Tongue (tissue), 1 donor: ENCODE measurements at regions not wholly inside any gene's neighbourhood (a gene's known extent, or its start where the extent isn't known, plus 50 kb on each side); places are given as distances from the start of the nearest gene placed in this dataset.
"Not testable (repeated sequence)": the region's sequence is repeated elsewhere in the genome, so short reads cannot be mapped to it uniquely, and the experiment has no call there.

Experiments used
- DNase-seq: peaks from one replicate; pipeline ENCODE4 v3.0.0-alpha.2; 2015

- no peak for DNase-seq
These were observed 78.8 kb downstream of the SOX1 start for GRCh38 chr13:112145551-112146360.

- DNase-seq: no peak
These were observed 83.4 kb downstream of the SOX1 start for GRCh38 chr13:112150352-112150751.

DNA sequence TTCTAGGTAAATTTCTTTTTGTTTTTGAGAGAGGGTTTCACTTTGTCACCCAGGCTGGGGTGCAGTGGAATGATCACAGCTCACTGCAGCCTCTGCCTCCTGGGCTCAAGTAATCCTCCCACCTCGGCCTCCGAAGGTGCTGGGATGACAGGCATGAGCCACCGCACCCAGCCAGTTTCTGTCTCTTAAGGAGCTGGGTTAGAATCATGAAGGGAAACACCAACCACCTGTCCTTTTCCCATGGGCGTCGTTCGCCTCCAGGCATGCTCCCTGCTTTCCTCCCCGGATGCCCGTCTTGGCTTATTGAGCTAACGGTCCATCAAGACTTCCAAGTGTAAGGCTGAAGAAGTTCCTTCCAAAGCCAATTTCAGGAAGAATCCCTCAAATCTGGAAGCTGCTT lies 85.9 kb downstream of the SOX1 start:
- no peak for DNase-seq

DNA sequence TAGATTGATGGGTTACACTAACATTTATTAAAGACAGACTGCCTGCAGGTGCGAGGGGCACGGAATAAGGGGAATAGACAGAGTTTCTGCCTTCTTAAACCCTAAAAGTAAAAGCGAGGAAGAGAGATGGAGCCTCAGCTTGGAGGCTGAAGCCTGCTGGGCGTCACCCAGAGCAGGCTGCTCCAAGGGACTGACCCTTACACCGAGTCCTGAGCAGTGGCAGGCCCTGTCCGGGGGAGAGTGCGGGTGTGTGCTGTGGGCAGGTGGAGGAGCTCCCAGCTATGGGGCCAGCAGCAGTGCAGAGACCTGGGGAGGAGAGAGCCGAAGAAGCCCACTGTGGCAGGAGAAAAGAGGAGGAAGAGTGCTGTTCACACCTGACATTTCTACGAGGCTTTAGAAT lies 86.4 kb downstream of the SOX1 start:
- no peak for DNase-seq

- DNase-seq: no peak
These were observed 86.9 kb downstream of the SOX1 start for GRCh38 chr13:112153846-112154245.

- DNase-seq: no peak
These were observed 87.5 kb downstream of the SOX1 start for GRCh38 chr13:112154301-112155060.

- DNase-seq: no peak
These were observed 92.0 kb downstream of the SOX1 start for GRCh38 chr13:112158961-112159360.

GRCh38 chr13:112159575-112160547 lies 92.9 kb downstream of the SOX1 start:
- no peak for DNase-seq

DNA sequence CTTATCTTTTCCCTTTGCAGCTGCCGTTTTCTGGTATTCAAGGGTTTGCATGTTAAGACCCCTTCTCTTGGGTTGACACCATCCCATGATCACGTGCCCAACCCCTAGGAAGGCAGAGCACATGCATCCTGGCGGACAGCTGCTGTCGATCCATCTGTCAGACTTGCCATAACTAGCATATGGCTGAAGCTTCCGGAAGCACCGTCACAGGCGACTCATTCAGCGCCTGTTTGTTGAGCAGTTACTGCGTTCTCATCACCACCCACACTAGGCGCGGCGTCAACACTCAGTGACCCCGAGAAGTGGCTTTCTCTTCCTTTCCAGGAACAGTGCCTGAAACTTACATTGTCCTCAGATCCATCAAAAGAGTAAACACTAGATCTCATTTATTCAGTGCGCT lies 93.6 kb downstream of the SOX1 start:
- DNase-seq: peak; percentile 61

GRCh38 chr13:112161521-112162301 lies 94.8 kb downstream of the SOX1 start:
- DNase-seq: peak; percentile 42

DNA sequence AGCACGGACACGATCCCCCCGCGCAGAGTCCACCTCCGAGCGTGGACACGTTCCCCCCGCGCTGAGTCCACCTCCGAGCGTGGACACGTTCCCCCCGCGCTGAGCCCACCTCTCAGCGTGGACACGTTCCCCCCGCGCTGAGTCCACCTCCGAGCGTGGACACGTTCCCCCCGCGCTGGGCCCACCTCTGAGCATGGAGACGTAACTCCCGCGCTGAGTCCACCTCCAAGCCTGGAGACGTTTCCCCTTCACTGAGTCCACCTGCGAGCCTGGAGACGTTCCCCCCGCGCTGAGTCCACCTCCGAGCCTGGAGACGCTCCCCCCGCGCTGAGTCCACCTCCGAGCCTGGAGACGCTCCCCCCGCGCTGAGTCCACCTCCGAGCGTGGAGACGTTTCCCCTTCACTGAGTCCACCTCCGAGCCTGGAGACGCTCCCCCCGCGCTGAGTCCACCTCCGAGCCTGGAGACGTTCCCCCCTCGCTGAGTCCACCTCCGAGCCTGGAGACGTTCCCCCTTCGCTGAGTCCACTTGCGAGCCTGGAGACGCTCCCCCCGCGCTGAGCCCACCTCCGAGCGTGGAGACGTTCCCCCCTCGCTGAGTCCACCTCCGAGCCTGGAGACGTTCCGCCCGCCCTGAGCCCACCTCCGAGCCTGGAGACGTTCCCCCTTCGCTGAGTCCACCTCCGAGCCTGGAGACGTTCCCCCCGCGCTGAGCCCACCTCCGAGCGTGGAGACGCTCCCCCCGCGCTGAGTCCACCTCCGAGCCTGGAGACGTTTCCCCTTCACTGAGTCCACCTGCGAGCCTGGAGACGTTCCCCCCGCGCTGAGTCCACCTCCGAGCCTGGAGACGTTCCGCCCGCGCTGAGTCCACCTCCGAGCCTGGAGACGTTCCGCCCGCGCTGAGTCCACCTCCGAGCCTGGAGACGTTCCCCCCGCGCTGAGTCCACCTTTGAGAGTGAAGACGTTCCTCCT lies 97.0 kb downstream of the SOX1 start:
- DNase-seq: not testable (repeated sequence)

DNA sequence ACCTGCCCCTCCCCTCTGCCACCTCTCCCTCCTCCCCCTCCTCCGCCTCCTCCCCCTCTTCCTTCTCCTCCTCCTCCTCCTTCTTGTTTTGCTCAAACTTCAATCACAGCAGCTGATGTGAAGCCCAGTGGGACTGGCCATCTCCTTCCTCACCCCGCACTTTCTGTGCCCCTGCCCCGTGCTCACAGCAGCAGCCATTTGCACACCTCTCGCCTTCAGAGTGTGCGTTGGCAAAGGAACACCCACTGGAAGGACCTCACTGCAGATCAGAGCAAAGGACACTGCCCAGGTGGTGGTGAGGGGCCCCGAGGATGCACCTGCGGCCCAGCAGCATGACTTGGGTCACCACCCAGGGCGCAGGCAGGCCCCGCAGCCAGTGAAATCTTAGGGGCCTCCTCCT lies 98.8 kb downstream of the SOX1 start:
- DNase-seq: no peak

- no peak for DNase-seq
These were observed 101.8 kb downstream of the SOX1 start for GRCh38 chr13:112168761-112169160.

- no peak for DNase-seq
These were observed 103.2 kb downstream of the SOX1 start for GRCh38 chr13:112169941-112170822.

DNA sequence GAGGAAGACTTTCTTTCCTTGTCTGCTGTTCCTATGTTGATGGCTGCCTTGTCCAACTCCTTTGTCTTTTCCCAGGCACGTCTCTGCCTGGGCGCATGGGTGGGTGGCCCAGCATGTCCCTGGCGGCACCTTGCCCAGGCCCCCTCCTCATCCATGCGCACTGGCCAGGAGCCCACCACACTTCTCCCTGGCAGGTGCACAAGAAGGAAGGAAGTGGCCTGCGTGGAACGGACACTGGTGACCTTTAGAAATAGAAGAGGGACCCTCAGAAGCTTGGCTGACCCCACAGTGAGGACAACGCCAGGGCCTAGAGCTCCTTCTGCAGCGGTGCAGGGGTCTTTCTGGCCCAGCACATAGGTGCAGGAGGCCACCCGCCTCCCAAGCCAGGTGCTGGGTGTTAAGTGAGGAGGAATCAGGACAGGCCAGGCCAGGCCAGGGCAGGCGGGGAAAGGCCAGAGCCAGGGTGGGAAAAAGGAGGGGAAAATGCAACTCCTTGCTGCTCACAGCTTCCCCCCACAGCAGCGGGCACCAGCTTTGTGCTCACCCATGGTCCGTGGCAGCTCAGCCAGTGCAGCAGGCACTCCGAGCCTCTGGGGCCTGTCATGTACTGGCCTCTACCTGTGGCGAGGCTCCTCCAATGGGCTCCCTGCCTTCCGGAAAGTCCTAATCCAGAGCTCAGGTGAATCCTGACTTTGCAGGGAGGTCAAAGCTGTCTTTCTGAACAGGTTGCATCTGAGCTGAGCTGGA lies 104.0 kb downstream of the SOX1 start:
- DNase-seq: no peak

GRCh38 chr13:112171570-112171965 lies 104.6 kb downstream of the SOX1 start:
- DNase-seq: no peak

GRCh38 chr13:112172017-112172416 lies 105.1 kb downstream of the SOX1 start:
- no peak for DNase-seq

GRCh38 chr13:112172641-112173251 lies 105.8 kb downstream of the SOX1 start:
- DNase-seq: no peak
